Endothelial cell of umbilical vein (primary cell): ENCODE measurements at regions not wholly inside any gene's neighbourhood (a gene's known extent, or its start where the extent isn't known, plus 50 kb on each side); places are given as distances from the start of the nearest gene placed in this dataset.

Experiments
- BruUV-seq: library from RNA; stranded (reverse); fragments of 400-500 nt; replicated peaks from 2 replicates; lab custom pipeline; 2021; lab: Mats Ljungman, UMichigan
- CTCF ChIA-PET: fragments of 300-600, 350-600 bp; sonication (Branson Sonifier 250); formaldehyde crosslinking; loops from one replicate; lab custom pipeline; 2021; ENCODE audit warnings: antibody characterized with exemption, inconsistent platforms; lab: Charles Lee
- POLR2A ChIA-PET: fragments of 300-600, 350-600 bp; sonication (Branson Sonifier 250); formaldehyde crosslinking; loops from one replicate; lab custom pipeline; 2021; ENCODE audit warnings: antibody characterized with exemption, inconsistent platforms; lab: Charles Lee
- DNase-seq: peaks from one replicate; pipeline ENCODE4 v3.0.0-alpha.2; 2011; ENCODE audit warnings: low read depth, low spot score
- FAIRE-seq: peaks from 2 replicates; lab custom pipeline; 2011; peaks lifted over from hg19 to GRCh38; lab: Jason Lieb, UNC
- H2AFZ ChIP-seq: 2 replicates; pipeline ENCODE4 v1.6.0; 2012; ENCODE audit warnings: low read depth, low read length, control low read depth, inconsistent platforms
- H3K27ac ChIP-seq: 2 replicates; pipeline ENCODE4 v1.5.1; 2011; ENCODE audit warnings: low read depth, mild to moderate bottlenecking, control low read depth, low read length, moderate library complexity; ENCODE audit not compliant: insufficient read depth
- H3K27me3 ChIP-seq, 2 experiments: 2 replicates each; pipeline versions ENCODE4 v1.6.0 to v1.6.1; 2011; ENCODE audit warnings: low read length in 2 of 2, mixed read lengths in 1 of 2; ENCODE audit not compliant: control insufficient read depth in 2 of 2, insufficient read depth in 2 of 2
- H3K36me3 ChIP-seq, 2 experiments: 2 replicates in 1 of 2; 3 replicates in 1 of 2; pipeline ENCODE4 v1.5.1; 2011; ENCODE audit warnings: low read length in 2 of 2, mild to moderate bottlenecking in 1 of 2, moderate library complexity in 1 of 2; ENCODE audit not compliant: control insufficient read depth in 2 of 2, insufficient read depth in 2 of 2; ENCODE audit errors: extremely low read depth in 1 of 2
- H3K4me1 ChIP-seq: 3 replicates; pipeline ENCODE4 v1.5.1; 2011; ENCODE audit warnings: mild to moderate bottlenecking, low read length; ENCODE audit not compliant: control insufficient read depth, insufficient read depth; ENCODE audit errors: extremely low read depth
- H3K4me2 ChIP-seq: 2 replicates; pipeline ENCODE4 v1.6.1; 2011; ENCODE audit warnings: low read length, control low read depth, mixed read lengths; ENCODE audit not compliant: insufficient read depth
- H3K4me3 ChIP-seq, 3 experiments: fragments of 200-600 bp in 1 of 3; sonication (generic), shearing (Covaris generic) in 1 of 3; replicated peaks in 1 of 3; 2 replicates each; pipeline ENCODE4 v1.5.1; 2011 to 2016; ENCODE audit warnings: control low read depth in 3 of 3, low read length in 3 of 3, mild to moderate bottlenecking in 2 of 3, inconsistent platforms in 1 of 3, low read depth in 1 of 3, moderate library complexity in 1 of 3; ENCODE audit not compliant: insufficient read depth in 1 of 3
- H3K79me2 ChIP-seq: 2 replicates; pipeline ENCODE4 v1.6.0; 2012; ENCODE audit warnings: low read length, inconsistent platforms; ENCODE audit not compliant: control insufficient read depth, insufficient read depth
- H3K9ac ChIP-seq: replicated peaks from 2 replicates; pipeline ENCODE3; 2011; ENCODE audit warnings: low read length, control low read depth; ENCODE audit not compliant: insufficient read depth; ENCODE audit errors: extremely low read depth
- H3K9me1 ChIP-seq: replicated peaks from 3 replicates; pipeline ENCODE4 v1.6.0; 2011; ENCODE audit warnings: mild to moderate bottlenecking, low read length; ENCODE audit not compliant: control insufficient read depth, insufficient read depth; ENCODE audit errors: extremely low read depth
- H3K9me3 ChIP-seq: replicated peaks from 2 replicates; pipeline ENCODE4 v1.5.1; 2012; ENCODE audit warnings: low read length, inconsistent platforms; ENCODE audit not compliant: control insufficient read depth, insufficient read depth
- H4K20me1 ChIP-seq: replicated peaks from 2 replicates; pipeline ENCODE3; 2011; ENCODE audit warnings: mild to moderate bottlenecking, low read length; ENCODE audit not compliant: control insufficient read depth, insufficient read depth; ENCODE audit errors: extremely low read depth
- CTCF ChIP-seq, 2 donors: IDR thresholded peaks; 1 replicate in 1 of 2; 2 replicates in 1 of 2; pipeline ENCODE4 v1.5.1; 2011; ENCODE audit warnings: low read length in 2 of 2, mild to moderate bottlenecking in 2 of 2, moderate library complexity in 2 of 2, control low read depth in 1 of 2, inconsistent platforms in 1 of 2, low read depth in 1 of 2; ENCODE audit not compliant: insufficient read depth in 1 of 2; ENCODE audit errors: extremely low read depth in 1 of 2
- EZH2 ChIP-seq: IDR thresholded peaks from 2 replicates; pipeline ENCODE4 v1.6.1; 2012; ENCODE audit warnings: borderline replicate concordance, low read depth, mild to moderate bottlenecking, moderate library complexity, low read length, inconsistent platforms; ENCODE audit not compliant: severe bottlenecking
- FOS ChIP-seq: IDR thresholded peaks from 2 replicates; pipeline ENCODE4 v1.6.1; 2011; ENCODE audit warnings: mild to moderate bottlenecking, low read length, moderate library complexity, borderline replicate concordance; ENCODE audit not compliant: insufficient read depth
- GATA2 ChIP-seq: IDR thresholded peaks from 2 replicates; pipeline ENCODE4 v1.7.0; 2011; ENCODE audit warnings: low read depth, mild to moderate bottlenecking, moderate library complexity, mixed read lengths, low read length; ENCODE audit not compliant: insufficient read length, insufficient read depth
- JUN ChIP-seq: IDR thresholded peaks from 2 replicates; pipeline ENCODE4 v1.6.1; 2011; ENCODE audit warnings: borderline replicate concordance, low read depth; ENCODE audit not compliant: insufficient read length, insufficient read depth
- MAX ChIP-seq: IDR thresholded peaks from 2 replicates; pipeline ENCODE4 v1.6.1; 2011; ENCODE audit not compliant: insufficient read depth, insufficient read length
- MYC ChIP-seq: IDR thresholded peaks from one replicate; pipeline ENCODE4 v1.6.1; 2011; ENCODE audit warnings: mild to moderate bottlenecking, low read depth, low read length
- POLR2A ChIP-seq: IDR thresholded peaks from 2 replicates; pipeline ENCODE4 v1.6.1; 2012; ENCODE audit warnings: low read depth, mild to moderate bottlenecking, control low read depth, low read length
- POLR2AphosphoS5 ChIP-seq: IDR thresholded peaks from 2 replicates; pipeline ENCODE4 v1.6.1; 2012; ENCODE audit warnings: low read depth, mild to moderate bottlenecking, control low read depth, low read length, moderate library complexity; ENCODE audit not compliant: insufficient read depth
- dilution Hi-C: fragments of 300-500 bp; cut with MboI; formaldehyde crosslinking; loops from one replicate; pipeline ENCODE4 v1.15.0; 2019; ENCODE audit warnings: low sequenced_read_pairs; ENCODE audit not compliant: extremely low pct_ligation_motif_present
- intact Hi-C: fragments of 100-400 bp; cut with micrococcal nuclease; formaldehyde crosslinking; loops from one replicate; pipeline ENCODE4 v1.10.0; 2022

GRCh38 chr2:19454125-19454524 is 95.7 kb upstream of the OSR1 start:
- Histone ChIP-seq H3K27ac (no peak overlapping the region), H3K9ac (no peak overlapping the region), H3K9me1 (no peaks in the 10 kb centered on the region), H3K27me3 (no peaks in the 10 kb centered on the region), H2AFZ (no peak overlapping the region), H3K79me2 (no peaks in the 10 kb centered on the region), H3K4me3 (no peak overlapping the region), H3K4me2 (no peak overlapping the region), H4K20me1 (no peaks in the 10 kb centered on the region), H3K36me3 (no peaks in the 10 kb centered on the region), H3K4me1 (no peaks in the 10 kb centered on the region), H3K9me3 (no peaks in the 10 kb centered on the region)
- no peak for FAIRE-seq
- no peak for DNase-seq
- BruUV-seq, result no TSS peak
- dilution Hi-C loops, result no loop called here
- CTCF ChIA-PET, result no interaction called here
- intact Hi-C loops, result no loop called here
- POLR2A ChIA-PET, result no interaction called here
- no peak for TF ChIP-seq MAX
- TF ChIP-seq CTCF (IDR thresholded peaks at IDR 0.05; ENCODE audit: extremely low read depth in 1 of 2, insufficient read depth in 1 of 2, low read depth in 1 of 2, low read length in 2 of 2), result no peak
- TF ChIP-seq GATA2, result no peak
- no peak for TF ChIP-seq POLR2AphosphoS5
- TF ChIP-seq MYC, result no peak
- TF ChIP-seq FOS, result no peak
- no peak for TF ChIP-seq POLR2A
- TF ChIP-seq EZH2, result no peak
- no peak for TF ChIP-seq JUN
